ENCODE measurements at regions not wholly inside any gene's neighbourhood (a gene's known extent, or its start where the extent isn't known, plus 50 kb on each side); places are given as distances from the start of the nearest gene placed in this dataset.

- Histone ChIP-seq H3K27ac (ENCODE audit: low read length) (no peak overlapping the region), H3K36me3 (ENCODE audit: control insufficient read depth, insufficient read depth, low read length) (no peaks in the 10 kb centered on the region), H3K4me1 (ENCODE audit: control insufficient read depth, insufficient read depth, low read length) (no peaks in the 10 kb centered on the region), H3K9me3 (ENCODE audit: control insufficient read depth, insufficient read depth, low read depth, low read length) (no peaks in the 10 kb centered on the region), H3K4me3 (ENCODE audit: low read depth in 2 of 2, low read length in 2 of 2) (no peak overlapping the region), H3K27me3 (ENCODE audit: control insufficient read depth, insufficient read depth, low read length) (no peaks in the 10 kb centered on the region)
- CTCF ChIA-PET: no interaction called here
- in situ Hi-C loops (cut with HindIII; ENCODE audit: low pct_unique_long_range_greater_than_20kb, low sequenced_read_pairs) (no loop called here), intact Hi-C loops (cut with micrococcal nuclease; ENCODE audit: unreplicated experiment) (no loop called here)
- no peak for DNase-seq (ENCODE audit: low read depth, low spot score)
- no peak for TF ChIP-seq CTCF (IDR thresholded peaks at IDR 0.05)
- no peak for TF ChIP-seq POLR2AphosphoS5 (IDR thresholded peaks at IDR 0.05; ENCODE audit: low read depth, low read length)
- TF ChIP-seq TCF7L2 (IDR thresholded peaks at IDR 0.05; ENCODE audit: low read depth, low read length): no peak
- TF ChIP-seq SIN3A (IDR thresholded peaks at IDR 0.05; ENCODE audit: borderline replicate concordance, insufficient read depth, low read depth, low read length): no peak
- no peak for TF ChIP-seq REST (IDR thresholded peaks at IDR 0.05; ENCODE audit: insufficient read depth in 1 of 2, low read depth in 2 of 2, low read length in 1 of 2)
- no peak for ATAC-seq
- POLR2A ChIA-PET: interaction anchor here (0.6 kb wide), 1 partner anchor 137 kb away, joined by 6 read pairs; no protein-coding TSS in a partner anchor
- BruUV-seq (replicated peaks): no TSS peak
These were observed 269.4 kb upstream of the FAT3 start for GRCh38 chr11:91955206-91955605.

- intact Hi-C loops (cut with micrococcal nuclease; ENCODE audit: unreplicated experiment) (no loop called here), in situ Hi-C loops (cut with HindIII; ENCODE audit: low pct_unique_long_range_greater_than_20kb, low sequenced_read_pairs) (no loop called here)
- DNase-seq (ENCODE audit: low read depth, low spot score) (no peak), ATAC-seq (no peak)
- H3K9me3 ChIP-seq (ENCODE audit: control insufficient read depth, insufficient read depth, low read depth, low read length): no peaks in the 10 kb centered on the region
- H3K4me3 ChIP-seq (ENCODE audit: low read depth in 2 of 2, low read length in 2 of 2): no peak overlapping the region
- ChIA-PET CTCF (no interaction called here), POLR2A (no interaction called here)
- TF ChIP-seq POLR2AphosphoS5 (IDR thresholded peaks at IDR 0.05; ENCODE audit: low read depth, low read length) (no peak), CTCF (IDR thresholded peaks at IDR 0.05) (no peak), REST (IDR thresholded peaks at IDR 0.05; ENCODE audit: insufficient read depth in 1 of 2, low read depth in 2 of 2, low read length in 1 of 2) (no peak), SIN3A (IDR thresholded peaks at IDR 0.05; ENCODE audit: borderline replicate concordance, insufficient read depth, low read depth, low read length) (no peak), TCF7L2 (IDR thresholded peaks at IDR 0.05; ENCODE audit: low read depth, low read length) (no peak)
- H3K4me1 ChIP-seq (ENCODE audit: control insufficient read depth, insufficient read depth, low read length): no peaks in the 10 kb centered on the region
- no peaks in the 10 kb centered on the region for H3K27me3 ChIP-seq (ENCODE audit: control insufficient read depth, insufficient read depth, low read length)
- H3K36me3 ChIP-seq (ENCODE audit: control insufficient read depth, insufficient read depth, low read length): no peaks in the 10 kb centered on the region
- no TSS peak for BruUV-seq (replicated peaks)
- no peak overlapping the region for H3K27ac ChIP-seq (ENCODE audit: low read length)
These were observed 272.6 kb upstream of the FAT3 start for GRCh38 chr11:91952056-91952455.
